HG03066 (cell line): ENCODE measurements at regions not wholly inside any gene's neighbourhood (a gene's known extent, or its start where the extent isn't known, plus 50 kb on each side); places are given as distances from the start of the nearest gene placed in this dataset.
"Not testable (repeated sequence)": the region's sequence is repeated elsewhere in the genome, so short reads cannot be mapped to it uniquely, and the experiment has no call there.

ENCODE experiments used
- ATAC-seq: cut with Tn5 transposase; IDR thresholded peaks from one replicate; pipeline ENCODE4 v1.9.1; 2021; ENCODE audit warnings: low read depth; ENCODE audit not compliant: unreplicated experiment

DNA sequence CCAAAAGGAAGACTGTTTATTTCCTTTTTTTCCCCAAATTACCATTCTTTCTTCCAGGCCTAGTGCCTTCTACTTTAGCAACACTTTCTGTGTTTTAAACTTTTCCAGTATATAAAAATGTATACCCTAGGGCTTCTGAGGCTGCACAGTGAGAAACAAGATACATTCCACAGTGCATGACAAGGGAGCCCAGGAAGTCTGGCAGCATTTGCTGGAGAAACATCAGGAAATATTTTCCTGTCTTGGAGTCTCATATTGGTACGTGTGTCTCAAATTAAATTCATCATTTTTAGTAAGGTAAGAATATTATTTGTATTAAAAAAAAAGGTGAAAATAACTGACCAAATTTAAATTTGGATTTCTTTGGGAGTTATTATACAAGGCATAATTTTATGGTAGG lies 662.6 kb downstream of the RFPL4B start:
- no peak for ATAC-seq

DNA sequence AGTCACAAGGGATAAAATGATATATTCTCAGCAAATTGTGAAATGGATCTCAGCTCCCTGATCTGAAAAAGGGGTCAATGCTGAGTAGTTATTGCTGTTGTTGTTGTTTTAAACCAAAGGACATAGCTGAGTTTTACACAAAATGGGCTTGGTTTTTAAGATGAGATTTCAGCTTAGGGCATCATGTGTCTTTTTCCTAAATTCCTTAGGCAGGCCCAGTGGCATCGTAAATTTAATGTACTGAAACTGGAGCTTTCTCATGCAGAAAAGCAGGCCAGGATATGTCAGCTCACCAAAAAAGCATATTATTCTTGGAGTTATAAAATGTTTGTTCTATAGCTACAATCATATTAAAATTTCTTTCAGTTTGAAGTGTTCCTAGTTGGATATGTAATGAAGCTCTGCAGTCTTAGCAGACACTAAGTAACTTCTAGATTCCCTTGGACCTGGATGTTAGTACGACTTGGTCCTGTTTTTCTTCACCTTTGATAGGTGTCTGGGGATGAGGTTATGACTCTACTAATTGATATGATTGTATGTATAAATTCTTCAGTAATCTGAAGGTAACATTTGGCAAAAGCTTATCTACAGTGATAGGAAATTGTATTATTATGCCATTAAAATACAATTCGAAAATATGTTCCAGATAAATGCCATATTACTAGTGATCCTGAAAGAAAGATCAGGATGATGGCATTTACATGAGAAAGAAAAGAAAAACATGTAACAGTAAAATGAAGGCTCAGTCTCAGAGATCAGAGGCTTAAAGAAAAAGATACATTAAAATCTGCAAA lies 663.3 kb downstream of the RFPL4B start:
- no peak for ATAC-seq

DNA sequence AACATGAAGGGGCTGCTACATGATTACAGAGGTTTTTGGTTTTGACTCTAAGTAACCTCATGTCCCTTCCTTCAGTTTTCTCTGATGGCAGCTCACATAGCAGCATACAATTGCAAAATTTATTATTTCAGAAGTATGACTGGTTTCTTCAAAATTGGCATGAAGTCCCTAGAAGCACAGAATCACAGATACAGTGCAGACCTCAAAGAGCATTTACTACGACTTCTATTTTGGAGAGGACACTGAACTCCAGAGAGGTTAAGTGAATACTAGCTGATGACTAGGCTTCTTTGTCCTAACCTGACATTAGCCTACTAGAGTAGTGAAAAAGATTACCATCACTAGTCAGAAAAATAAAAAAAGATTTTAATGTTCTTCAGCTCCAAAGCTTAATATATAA lies 664.3 kb downstream of the RFPL4B start:
- no peak for ATAC-seq

DNA sequence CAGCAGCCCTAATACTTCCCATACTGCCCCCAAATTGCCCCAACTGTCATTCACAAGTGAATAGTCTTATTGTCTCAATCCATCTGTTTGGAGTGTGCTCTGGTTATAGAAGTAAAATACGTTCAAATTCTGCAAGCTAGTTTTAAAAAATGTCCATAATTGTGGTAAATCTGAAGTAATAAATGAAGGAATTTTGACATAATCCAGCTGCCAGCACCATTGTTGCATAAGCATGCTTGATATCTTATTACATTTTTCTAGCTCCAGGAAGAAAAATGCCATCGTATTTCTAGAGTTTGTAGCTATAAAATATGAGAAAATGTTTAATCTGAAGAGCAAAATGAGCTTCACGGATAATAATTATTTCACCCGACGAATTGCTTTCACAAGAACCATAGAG lies 664.7 kb downstream of the RFPL4B start:
- no peak for ATAC-seq

DNA sequence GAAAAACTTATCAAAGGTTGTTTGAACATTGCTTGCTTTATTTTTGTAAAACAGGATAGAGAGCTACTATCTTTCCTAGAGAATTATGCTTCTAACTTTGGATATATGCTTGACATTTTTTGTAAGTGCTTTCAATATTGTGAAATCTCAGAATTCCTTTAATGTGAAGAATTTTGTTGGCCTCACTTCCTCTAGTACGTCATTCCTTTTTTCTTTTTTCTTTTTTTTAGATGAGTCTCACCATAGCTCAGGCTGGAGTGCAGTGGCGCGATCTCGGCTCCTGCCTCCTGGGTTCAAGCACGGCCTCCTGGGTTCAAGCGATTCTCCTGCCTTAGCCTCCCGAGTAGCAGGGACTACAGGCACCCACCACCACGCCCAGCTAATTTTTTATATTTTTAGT lies 668.1 kb downstream of the RFPL4B start:
- ATAC-seq: no peak

DNA sequence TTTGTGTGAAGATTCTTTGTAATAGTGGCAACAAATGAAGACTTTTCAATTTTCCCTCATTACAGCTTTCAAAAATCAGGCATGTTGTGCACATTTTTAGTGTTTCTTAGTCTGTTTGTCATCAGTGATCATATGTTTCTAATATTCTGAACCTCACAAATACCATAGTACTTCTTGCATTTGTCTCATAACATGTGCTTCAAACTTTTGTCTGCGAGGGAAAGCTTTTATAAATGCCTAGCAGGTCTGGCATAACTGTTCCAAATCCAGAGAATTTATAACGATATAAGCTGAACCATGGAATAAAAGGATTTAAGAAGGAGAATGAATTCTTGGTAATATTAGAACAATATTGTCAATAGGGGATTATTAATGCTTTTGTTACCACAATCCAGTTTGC lies 670.2 kb downstream of the RFPL4B start:
- no peak for ATAC-seq

DNA sequence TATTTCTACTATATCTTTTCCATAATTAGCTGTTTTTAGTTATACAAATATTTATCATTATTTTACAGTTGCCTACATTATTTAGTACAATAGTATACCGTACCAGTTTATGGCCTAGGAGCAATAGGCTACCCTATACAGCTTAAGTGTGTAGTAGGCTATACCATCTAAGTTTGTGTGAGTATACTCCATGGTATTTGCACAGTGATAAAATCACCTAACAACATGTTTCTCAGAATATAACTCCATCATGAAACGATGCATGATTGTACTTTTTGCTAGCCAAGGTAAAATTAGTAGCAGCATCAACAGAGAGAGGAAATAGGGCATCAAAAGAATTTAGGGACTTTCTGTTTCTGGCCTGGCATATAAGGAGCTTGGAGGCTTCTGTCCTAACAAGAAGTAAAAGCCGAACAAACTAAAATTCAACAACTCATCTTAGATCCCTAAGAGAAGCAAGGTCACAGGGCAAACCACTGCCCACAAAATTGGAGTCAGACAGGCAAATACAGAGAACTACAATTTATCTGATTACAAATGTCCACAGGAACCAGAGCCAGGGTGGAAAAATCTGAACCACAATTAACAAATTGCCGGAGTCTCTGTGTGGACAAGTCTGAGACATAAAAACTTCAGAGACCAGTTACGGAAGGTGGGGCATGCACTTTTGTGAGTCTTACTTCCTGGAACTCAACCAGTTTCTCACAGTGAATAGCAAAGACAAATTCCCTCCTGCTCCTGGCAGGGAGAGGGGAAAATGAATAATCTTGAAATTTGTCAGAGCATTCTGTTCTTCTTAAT lies 671.4 kb downstream of the RFPL4B start:
- no peak for ATAC-seq

DNA sequence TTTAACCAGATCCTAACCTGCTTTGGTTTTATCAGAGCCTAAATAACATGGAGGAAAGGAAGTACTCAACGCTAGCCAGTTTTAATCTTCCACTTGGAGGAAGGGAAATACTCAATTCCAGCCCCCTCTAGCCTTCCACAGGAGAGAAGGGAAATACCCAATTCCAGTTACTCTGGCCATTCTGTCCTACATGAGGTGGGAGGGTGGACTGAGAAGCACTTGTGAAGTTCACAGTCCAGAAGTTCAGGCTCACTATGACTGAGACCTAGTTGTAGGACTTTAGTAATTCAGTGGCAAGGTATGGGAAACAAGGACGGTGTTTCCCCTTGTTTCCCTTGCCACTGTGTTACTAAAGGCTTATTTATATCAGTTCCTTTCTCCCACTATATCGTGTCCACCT lies 672.0 kb downstream of the RFPL4B start:
- no peak for ATAC-seq

DNA sequence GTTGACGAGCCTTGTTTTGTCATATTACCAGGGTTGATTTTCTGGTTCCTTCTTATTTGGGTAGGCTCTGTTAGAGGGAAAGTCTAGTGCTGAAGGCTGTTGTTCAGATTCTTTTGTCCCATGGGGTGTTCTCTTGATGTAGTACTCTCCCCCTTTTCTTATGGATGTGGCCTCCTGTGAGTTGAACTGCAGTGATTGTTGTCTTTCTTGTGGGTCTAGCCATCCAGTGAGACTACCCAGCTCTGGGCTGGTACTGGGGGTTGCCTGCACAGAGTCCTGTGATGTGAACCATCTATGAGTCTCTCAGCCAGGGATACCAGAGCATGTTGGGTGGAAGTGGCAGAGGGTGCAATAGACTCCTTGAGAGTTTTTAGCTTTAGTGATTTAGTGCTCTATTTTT lies 680.6 kb downstream of the RFPL4B start:
- ATAC-seq: no peak

DNA sequence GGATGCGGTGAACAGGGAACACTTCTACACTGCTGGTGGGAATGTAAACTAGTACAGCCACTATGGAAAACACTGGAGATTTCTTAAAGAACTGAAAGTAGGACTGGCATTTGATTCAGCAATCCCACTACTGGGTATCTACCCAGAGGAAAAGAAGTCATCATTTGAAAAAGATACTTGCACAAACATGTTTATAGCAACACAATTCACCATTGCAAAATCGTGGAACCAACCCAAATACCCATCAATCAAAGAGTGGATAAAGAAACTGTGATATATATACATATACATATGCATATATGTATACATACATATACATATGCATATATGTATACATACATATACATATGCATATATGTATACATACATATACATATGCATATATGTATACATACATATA lies 682.0 kb downstream of the RFPL4B start:
- not testable (repeated sequence) for ATAC-seq

DNA sequence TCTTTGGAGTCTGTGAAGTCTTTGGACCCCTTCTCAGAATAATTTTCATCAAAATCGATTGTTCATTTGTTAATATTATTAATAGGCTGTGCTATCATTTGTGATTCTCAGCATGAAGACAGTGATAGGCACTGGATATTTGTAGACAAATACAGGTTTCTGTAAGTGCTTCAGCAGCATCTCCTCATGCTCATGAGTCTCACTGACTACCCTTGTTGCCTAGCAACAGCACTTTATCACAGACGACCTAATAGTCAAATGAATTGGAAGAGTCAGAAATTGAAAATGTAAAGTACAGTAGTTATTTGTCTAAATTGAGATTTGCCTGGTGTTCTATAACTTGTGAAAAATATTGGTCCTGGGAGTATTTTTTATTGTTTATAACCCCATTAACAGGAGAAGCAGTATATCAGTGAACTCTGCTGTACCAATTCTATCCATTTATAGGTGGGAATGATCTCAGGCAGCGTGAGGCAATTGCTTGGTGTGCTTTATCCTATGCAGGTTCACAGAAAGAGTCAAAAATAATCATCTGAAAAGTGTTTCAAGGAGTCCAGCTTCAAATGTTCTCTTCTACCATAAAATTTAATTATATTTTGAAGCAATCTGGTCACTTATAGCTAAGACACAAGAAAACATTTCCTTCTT lies 684.6 kb downstream of the RFPL4B start:
- ATAC-seq: no peak

DNA sequence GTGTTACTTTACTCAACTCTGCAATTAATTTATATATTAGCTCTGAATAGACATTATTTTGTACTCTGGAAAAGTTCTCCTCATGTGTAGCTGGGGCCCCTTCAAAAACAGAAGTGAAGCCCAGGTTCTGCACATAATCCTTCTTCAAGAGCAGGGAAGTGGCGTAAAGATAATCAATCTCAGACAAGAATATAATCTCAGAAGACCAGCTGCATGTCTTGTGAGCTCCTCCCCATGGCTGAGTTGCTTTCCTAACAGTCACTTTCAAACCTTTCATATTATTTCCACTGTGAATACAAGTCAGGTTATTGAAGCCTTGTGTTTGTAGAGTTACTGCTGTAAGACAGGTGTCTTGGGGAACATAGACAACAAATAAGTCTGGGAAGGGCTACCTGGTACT lies 691.9 kb downstream of the RFPL4B start:
- ATAC-seq: no peak

DNA sequence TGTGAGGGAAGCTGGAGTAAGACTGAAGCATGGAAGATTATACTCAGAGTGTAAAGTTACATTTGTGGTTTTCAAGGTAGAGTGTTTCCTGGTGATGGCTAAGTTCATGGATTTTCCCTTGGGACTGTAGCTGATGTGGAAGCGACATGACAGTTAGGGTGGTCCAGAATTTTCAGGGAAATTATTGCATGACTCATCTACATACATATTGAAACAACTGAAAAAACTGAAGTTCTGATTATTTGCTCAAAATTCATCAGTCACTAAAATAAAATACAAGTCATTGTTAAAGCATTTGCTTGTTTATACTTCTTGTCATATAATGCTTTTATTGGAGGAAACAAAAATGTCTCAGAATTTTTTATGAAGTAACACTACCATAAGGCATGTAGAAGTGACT lies 700.0 kb downstream of the RFPL4B start:
- ATAC-seq: no peak

DNA sequence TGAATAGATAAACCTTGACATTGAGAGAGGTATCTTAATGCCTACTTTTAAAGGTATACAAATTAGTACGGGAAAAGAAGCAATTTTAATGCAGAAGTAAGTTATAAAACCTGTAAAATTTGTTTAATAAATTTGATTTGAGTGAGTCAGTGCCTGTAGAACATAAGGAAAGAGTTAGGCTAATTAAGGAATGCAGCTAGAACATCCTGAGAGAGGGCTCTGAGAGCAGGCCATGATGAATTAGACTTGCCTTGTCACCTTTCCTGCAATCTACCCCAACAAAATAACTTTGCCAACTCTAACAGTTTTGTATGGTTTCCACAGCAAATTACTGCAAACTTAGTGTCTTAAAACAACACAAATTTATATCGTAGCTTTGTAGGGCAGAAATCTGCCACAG lies 700.8 kb downstream of the RFPL4B start:
- no peak for ATAC-seq

DNA sequence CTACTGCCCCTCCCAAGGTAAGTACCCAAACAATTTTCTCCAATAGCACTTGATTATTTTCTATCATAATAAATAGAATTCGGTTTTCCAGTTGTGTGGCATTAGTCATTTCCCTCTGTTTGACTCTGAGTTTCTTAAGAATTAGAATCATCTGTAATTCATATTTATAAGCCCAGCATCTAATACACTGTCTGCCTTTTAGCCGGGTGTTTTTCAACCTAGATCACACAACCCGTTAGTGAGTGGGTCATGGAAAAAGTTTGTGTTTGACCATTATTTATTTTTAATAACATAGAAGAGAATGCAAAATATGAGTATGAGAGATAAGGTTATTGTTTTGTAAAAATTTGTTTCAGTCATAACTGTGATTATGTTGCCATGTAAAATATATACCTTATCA lies 701.6 kb downstream of the RFPL4B start:
- ATAC-seq: no peak

DNA sequence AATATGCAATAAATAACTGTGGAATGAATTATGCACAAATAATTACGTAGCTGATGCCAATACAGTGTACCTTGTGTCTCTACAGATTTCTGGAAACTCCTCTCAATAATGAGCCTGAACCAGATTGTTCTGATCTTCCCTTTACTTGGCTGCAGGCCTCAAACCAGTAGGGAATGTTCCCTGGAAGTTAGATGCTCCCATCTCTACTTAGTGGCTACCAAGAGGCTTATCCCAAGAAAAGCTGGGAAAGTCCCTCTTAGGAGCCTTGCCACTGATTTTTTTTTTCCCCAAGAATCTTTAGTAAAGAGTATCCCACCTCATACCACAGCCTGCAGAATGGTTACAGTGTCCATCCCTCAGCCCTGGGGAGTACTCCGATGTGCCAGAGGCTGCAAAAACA lies 702.1 kb downstream of the RFPL4B start:
- ATAC-seq: no peak

DNA sequence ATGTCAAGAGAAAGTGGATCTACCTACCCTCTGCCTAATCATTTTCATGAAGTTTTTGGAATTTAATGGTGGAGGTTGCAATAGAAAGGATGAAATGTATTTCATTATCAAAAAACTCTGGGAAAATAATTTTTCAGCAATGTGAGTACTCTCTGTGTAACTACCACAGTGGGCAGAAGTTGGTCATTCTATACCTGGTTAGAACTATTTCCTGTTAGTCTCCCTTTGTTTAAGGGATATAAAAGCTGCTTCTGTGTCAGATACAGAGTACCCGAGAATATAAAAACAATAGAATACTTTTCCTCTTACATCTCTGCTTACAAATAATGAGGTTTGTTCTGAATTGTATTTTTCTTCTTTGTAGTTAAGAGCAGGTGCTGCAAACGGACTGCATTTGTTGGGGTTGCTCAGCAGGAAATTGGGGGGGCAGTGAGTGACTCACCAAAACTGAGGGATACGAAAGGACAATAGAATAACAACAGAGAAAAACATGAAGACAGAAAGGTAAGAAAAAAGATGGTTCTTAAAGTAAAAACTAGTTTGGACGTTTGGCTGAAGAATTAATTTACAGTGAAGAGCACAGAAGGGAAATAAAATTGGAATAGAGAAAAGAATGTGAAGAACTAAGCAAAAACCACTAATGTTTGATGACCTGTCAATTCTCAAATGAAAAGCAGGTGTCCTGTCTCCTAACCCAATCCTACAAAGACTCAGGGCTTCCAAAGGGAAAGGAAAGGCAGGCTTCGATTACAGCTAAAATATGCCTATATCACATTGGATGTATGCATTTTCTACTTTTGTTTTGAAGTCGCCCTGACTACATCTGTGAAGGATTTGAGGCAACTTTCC lies 703.1 kb downstream of the RFPL4B start:
- no peak for ATAC-seq

DNA sequence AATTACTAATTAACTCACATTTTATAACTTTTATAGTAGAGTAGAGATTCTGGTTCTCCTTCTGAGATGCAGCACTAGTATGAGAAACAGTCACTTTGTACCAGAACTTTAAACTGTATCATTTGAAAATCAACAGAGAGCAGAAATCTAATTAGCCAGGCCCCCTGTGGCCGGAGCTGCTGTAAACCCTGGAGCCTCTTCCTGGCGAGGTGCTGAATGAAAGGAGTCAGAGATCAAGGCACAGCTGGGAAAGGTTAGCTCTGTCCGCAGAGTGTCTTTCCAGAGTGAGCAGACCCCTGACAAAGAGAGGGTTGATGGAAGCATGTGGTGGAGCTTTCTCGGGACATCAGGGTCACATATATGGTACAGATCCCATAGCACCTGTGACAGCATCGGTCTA lies 703.8 kb downstream of the RFPL4B start:
- no peak for ATAC-seq

DNA sequence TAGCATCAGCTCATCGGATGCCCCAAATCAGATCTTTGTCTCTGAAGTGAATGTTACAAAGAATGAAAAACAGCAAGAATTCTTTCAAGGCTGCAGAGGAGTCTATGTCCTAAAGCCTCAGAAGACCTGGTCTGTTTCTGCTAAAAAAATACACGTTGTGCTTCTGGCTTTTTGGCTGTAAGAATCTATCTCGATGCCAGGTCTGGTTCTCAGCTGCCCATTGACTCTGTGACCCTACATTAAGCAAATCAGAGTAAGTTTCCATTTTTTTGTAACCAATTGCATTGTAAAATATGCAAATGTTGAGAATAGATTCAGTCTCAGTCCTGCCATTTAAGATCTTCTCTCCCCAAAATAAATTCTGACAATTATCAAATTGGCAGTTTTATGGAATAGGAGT lies 705.4 kb downstream of the RFPL4B start:
- ATAC-seq: no peak

DNA sequence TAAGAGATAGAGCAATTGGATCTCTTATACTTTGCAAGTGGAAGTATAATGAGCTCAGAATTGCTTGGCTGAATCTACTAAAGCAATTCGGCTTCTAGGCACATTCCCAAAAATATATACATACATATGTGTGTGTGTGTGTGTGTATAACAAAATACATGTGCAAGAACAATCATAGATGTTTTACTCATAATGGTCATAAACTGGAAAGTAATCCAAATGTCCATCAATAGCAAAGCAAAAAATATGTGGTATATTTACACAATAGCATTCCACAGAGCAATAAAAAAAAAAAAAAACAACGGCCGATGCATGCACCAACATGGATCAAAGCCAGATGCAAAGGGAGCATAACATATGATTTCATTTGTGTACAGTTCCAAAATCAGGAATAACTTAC lies 707.9 kb downstream of the RFPL4B start:
- no peak for ATAC-seq

DNA sequence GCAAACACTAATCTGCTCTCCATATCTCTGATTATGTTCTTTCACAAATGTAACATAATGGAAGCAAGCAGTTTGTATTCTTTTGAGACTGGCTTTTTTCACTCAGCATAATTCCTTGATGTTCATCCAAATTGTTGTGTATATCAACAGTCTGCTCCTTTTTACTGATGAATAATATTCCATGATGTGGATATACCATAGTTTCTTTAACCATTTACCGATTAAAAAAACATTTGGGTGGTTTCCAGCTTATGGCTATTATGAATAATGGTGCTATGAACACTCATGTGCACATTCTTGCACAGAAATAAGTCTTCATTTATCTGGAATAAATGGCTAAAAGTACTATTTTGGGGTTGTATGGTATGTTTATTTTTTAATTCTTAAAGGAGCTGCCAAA lies 708.9 kb downstream of the RFPL4B start:
- no peak for ATAC-seq
